RWPE1 (cell line): ENCODE measurements at regions not wholly inside any gene's neighbourhood (a gene's known extent, or its start where the extent isn't known, plus 50 kb on each side); places are given as distances from the start of the nearest gene placed in this dataset.
"Not testable (repeated sequence)": the region's sequence is repeated elsewhere in the genome, so short reads cannot be mapped to it uniquely, and the experiment has no call there.

ENCODE experiments used
- CTCF ChIA-PET: fragments of 350-600 bp; sonication (Branson Sonifier 250); formaldehyde crosslinking; extraction: SDS; loops from one replicate; lab custom pipeline; 2021; lab: Yijun Ruan, JAX
- POLR2A ChIA-PET: fragments of 400-600 bp; formaldehyde crosslinking; extraction: SDS; loops from one replicate; lab custom pipeline; 2020; ENCODE audit warnings: antibody characterized with exemption; ENCODE audit not compliant: low non-redundant PET; lab: Yijun Ruan, JAX
- DNase-seq: peaks from one replicate; pipeline ENCODE4 v3.0.0; 2012; ENCODE audit warnings: low spot score
- H3K27ac ChIP-seq: fragments of 450-650 bp; 2 replicates; pipeline ENCODE4 v1.5.1; 2017
- TF ChIP-seq, protein P1 (sequence below): fragments of 450-650 bp; conservative IDR thresholded peaks from 2 replicates; pipeline ENCODE4 v1.5.1; 2017; ENCODE audit warnings: low read depth, mild to moderate bottlenecking

DNA sequence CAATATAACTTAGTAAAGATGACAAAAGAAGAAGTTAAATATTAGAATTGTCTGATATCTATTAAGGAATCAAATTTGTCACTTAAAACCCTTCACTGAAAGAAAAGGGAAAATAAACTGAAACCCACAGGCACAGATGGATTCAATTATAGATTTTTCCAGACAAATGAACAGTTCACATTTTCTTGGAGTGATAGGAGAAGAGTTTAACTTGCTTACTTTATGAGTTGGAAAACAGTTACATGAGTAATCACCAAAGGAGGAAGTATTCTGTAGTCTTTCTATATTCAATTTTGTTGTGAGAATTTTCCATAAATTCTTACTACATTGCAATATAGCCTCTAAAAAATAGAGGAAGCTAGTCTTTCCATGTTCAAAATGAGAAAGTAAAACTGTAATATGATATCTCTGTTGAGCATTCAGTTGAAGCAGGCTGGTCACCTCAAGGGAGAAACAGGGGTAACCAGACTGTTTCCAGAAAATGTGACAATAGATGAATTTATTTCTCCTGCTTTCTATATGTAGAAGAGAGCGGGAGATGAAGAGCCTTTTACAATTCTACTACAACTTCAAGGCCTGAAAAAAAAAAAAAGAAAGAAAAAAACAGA is 330.3 kb upstream of the EPHA5 start:
- ChIA-PET CTCF (no interaction called here), POLR2A (no interaction called here)
- H3K27ac ChIP-seq, result no peak overlapping the region
- TF ChIP-seq, protein P1, sequence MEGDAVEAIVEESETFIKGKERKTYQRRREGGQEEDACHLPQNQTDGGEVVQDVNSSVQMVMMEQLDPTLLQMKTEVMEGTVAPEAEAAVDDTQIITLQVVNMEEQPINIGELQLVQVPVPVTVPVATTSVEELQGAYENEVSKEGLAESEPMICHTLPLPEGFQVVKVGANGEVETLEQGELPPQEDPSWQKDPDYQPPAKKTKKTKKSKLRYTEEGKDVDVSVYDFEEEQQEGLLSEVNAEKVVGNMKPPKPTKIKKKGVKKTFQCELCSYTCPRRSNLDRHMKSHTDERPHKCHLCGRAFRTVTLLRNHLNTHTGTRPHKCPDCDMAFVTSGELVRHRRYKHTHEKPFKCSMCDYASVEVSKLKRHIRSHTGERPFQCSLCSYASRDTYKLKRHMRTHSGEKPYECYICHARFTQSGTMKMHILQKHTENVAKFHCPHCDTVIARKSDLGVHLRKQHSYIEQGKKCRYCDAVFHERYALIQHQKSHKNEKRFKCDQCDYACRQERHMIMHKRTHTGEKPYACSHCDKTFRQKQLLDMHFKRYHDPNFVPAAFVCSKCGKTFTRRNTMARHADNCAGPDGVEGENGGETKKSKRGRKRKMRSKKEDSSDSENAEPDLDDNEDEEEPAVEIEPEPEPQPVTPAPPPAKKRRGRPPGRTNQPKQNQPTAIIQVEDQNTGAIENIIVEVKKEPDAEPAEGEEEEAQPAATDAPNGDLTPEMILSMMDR, result no peak
- no peak for DNase-seq

DNA sequence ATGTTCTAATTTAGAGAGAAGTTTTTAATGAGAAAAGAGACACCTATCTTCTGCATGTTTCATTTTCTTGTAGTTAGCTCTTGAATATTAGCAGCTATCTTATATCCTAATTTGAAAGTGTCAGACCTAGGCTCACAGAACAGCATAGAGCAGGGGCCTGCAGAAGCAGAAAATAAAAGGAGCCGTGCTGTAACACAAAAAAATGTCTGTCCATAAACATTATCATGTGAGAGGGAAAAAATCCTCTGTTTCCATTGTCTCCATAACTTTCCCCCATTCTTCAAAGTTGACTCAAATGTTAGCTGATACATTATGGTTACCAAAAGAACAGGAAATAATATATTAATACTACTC is 329.2 kb upstream of the EPHA5 start:
- ChIA-PET POLR2A (no interaction called here), CTCF (no interaction called here)
- no peak for DNase-seq
- TF ChIP-seq, protein P1, result no peak
- no peak overlapping the region for H3K27ac ChIP-seq

DNA sequence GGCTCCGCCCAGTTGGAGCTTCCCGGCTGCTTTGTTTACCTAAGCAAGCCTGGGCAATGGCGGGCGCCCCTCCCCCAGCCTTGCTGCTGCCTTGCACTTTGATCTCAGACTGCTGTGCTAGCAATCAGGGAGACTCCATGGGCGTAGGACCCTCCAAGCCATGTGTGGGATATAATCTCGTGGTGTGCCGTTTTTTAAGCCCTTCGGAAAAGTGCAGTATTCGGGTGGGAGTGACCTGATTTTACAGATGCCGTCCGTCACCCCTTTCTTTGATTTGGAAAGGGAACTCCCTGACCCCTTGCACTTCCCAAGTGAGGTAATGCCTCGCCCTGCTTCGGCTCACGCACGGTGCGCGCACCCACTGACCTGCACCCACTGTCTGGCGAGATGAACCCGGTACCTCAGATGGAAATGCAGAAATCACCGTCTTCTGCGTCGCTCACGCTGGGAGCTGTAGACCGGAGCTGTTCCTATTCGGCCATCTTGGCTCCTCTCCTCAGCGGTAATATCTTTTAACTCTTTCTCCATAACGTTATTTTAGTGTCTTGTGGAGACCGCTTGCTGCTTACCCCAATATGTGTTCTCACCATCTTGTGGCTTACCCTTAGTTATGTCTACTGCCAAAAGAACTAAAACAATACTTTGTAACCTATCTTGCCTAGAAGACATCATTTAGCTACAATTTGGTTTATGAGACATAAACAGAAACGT is 328.7 kb upstream of the EPHA5 start:
- POLR2A ChIA-PET, H3K27ac ChIP-seq, DNase-seq, CTCF ChIA-PET: not testable (repeated sequence)

DNA sequence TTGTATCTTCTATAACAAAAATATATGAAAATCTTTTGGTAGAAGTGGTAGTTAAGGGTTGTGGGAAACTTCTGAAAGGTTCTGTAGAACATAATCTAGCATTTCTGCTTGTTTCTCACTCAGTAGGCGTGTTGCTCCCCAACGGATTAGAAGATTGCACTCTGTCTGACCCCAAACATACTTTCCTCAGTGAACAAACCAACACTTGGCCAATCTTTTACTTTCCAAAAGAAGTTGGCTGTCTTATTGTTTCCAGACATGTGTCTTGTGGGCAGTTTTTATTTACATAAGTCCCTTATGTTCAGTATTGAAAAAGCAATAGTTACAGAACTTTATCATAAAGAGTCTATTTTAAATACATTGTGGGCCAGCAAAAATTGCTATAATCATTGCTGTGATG is 312.8 kb upstream of the EPHA5 start:
- TF ChIP-seq, protein P1, result no peak
- CTCF ChIA-PET, result no interaction called here

DNA sequence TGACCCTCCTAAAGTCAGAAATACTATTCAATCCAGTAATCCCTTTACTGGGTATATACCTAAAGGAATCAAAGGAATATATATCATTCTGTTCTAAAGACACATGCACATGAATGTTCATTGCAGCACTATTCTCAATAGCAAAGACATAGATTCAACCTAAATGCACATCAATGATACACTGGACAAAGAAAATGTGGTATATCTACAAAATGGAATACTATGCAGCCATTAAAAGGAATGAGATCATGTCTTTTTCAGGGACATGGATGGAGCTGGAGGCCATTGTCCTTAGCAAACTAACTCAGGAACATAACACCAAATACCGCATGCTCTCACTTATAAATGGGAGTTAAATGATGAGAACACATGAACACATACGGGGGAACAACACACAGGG is 306.0 kb upstream of the EPHA5 start:
- ChIA-PET CTCF (no interaction called here), POLR2A (no interaction called here)
- no peak for DNase-seq
- no peak overlapping the region for H3K27ac ChIP-seq
- TF ChIP-seq, protein P1, result no peak

More for the DNA sequence above, 312.8 kb upstream of the EPHA5 start:
- no peak overlapping the region for H3K27ac ChIP-seq
- no peak for DNase-seq
- POLR2A ChIA-PET, result no interaction called here

- TF ChIP-seq, protein P1, result no peak
- CTCF ChIA-PET, result interaction anchor here (0.7 to 0.8 kb wide), 2 partner anchors 12 to 145 kb away, joined by 3 to 5 read pairs; no protein-coding TSS in a partner anchor
- no peak overlapping the region for H3K27ac ChIP-seq
- POLR2A ChIA-PET, result no interaction called here
- no peak for DNase-seq
Measured at GRCh38 chr4:65973186-65973585, 302.9 kb upstream of the EPHA5 start.

- ChIA-PET CTCF (no interaction called here), POLR2A (no interaction called here)
- H3K27ac ChIP-seq, result no peak overlapping the region
- no peak for DNase-seq
- TF ChIP-seq, protein P1, result no peak
Measured at GRCh38 chr4:65971686-65972085, 301.4 kb upstream of the EPHA5 start.
